T-cell (primary cell): ENCODE measurements at regions not wholly inside any gene's neighbourhood (a gene's known extent, or its start where the extent isn't known, plus 50 kb on each side); places are given as distances from the start of the nearest gene placed in this dataset.
A peak's percentile ranks its signal among the peaks of the same experiment; 100 is the strongest.

Experiments
- ATAC-seq, 4 experiments: fragments of 200-7000 bp in 3 of 4; fragments of 150-1000 bp in 1 of 4; cut with Tn5 transposase; replicated peaks in 1 of 4; 1 replicate in 3 of 4; 2 replicates in 1 of 4; pipeline ENCODE4 v1.10.0; 2021; ENCODE audit warnings: moderate library complexity in 3 of 4, mild to moderate bottlenecking in 2 of 4, moderate number of reproducible peaks in 1 of 4
- CTCF ChIA-PET, 2 donors: fragments of 300-600 bp; sonication (Branson Sonifier 250); formaldehyde crosslinking; loops; one replicate each; lab custom pipeline; 2022; ENCODE audit warnings: antibody characterized with exemption in 2 of 2; lab: Charles Lee
- POLR2A ChIA-PET, 2 donors: fragments of 300-600 bp; sonication (Branson Sonifier 250); formaldehyde crosslinking; loops; one replicate each; lab custom pipeline; 2022; ENCODE audit warnings: antibody characterized with exemption in 2 of 2; lab: Charles Lee
- DNase-seq, 35 experiments: peaks; one replicate each; pipeline versions ENCODE4 v3.0.0 to v3.0.0-alpha.2; 2013 to 2023
- H3K27ac ChIP-seq: one replicate; pipeline ENCODE4 v1.5.1; 2013; ENCODE audit warnings: low read length
- H3K27me3 ChIP-seq, 2 experiments: replicated peaks in 1 of 2; 1 replicate in 1 of 2; 2 replicates in 1 of 2; pipeline versions ENCODE4 v1.6.1 to v1.7.0; 2013; ENCODE audit warnings: low read length in 1 of 2, mixed read lengths in 1 of 2; ENCODE audit not compliant: control insufficient read depth in 2 of 2, insufficient read depth in 2 of 2; ENCODE audit errors: extremely low read depth in 1 of 2
- H3K36me3 ChIP-seq, 2 donors: 1 replicate in 1 of 2; 2 replicates in 1 of 2; pipeline versions ENCODE4 v1.6.1 to v1.7.0; 2013; ENCODE audit warnings: low read length in 1 of 2; ENCODE audit not compliant: control insufficient read depth in 2 of 2, insufficient read depth in 1 of 2; ENCODE audit errors: extremely low read depth in 1 of 2
- H3K4me1 ChIP-seq, 2 experiments: 1 replicate in 1 of 2; 2 replicates in 1 of 2; pipeline versions ENCODE4 v1.6.1 to v1.7.0; 2013; ENCODE audit warnings: low read length in 2 of 2, mixed read lengths in 1 of 2; ENCODE audit not compliant: insufficient read depth in 2 of 2, control insufficient read depth in 1 of 2; ENCODE audit errors: extremely low read depth in 1 of 2
- H3K4me3 ChIP-seq, 2 donors: 1 replicate in 1 of 2; 2 replicates in 1 of 2; pipeline versions ENCODE4 v1.5.1 to v1.7.0; 2013; ENCODE audit warnings: mild to moderate bottlenecking in 2 of 2, low read length in 1 of 2, moderate library complexity in 1 of 2; ENCODE audit not compliant: control insufficient read depth in 1 of 2; ENCODE audit errors: extremely low read depth in 1 of 2
- H3K9me3 ChIP-seq: 2 replicates; pipeline ENCODE4 v1.7.0; 2013
- H3K27ac Mint-ChIP-seq, 2 donors: one replicate each; pipeline ENCODE4 v1.8.0; 2020 to 2021; ENCODE audit warnings: mild to moderate bottlenecking in 2 of 2, mixed read lengths in 2 of 2
- H3K27me3 Mint-ChIP-seq, 2 donors: one replicate each; pipeline ENCODE4 v1.8.0; 2021 to 2022; ENCODE audit warnings: mixed read lengths in 2 of 2
- H3K36me3 Mint-ChIP-seq: one replicate; pipeline ENCODE4 v1.8.0; 2021; ENCODE audit warnings: mixed read lengths
- H3K4me1 Mint-ChIP-seq, 3 donors: one replicate each; pipeline ENCODE4 v1.8.0; 2020 to 2022; ENCODE audit warnings: mixed read lengths in 3 of 3, mild to moderate bottlenecking in 1 of 3
- H3K4me3 Mint-ChIP-seq, 3 donors: one replicate each; pipeline ENCODE4 v1.8.0; 2020 to 2022; ENCODE audit warnings: mild to moderate bottlenecking in 3 of 3, mixed read lengths in 3 of 3, moderate library complexity in 3 of 3
- H3K9me3 Mint-ChIP-seq, 3 donors: one replicate each; pipeline ENCODE4 v1.8.0; 2020 to 2022; ENCODE audit warnings: mixed read lengths in 3 of 3
- WGBS: methylation state at CpG from one replicate; pipeline ENCODE4 v1.1.5; 2013; ENCODE audit warnings: missing lambda C conversion rate; ENCODE audit not compliant: insufficient coverage; 5-methylcytosine and 5-hydroxymethylcytosine counted together

DNA sequence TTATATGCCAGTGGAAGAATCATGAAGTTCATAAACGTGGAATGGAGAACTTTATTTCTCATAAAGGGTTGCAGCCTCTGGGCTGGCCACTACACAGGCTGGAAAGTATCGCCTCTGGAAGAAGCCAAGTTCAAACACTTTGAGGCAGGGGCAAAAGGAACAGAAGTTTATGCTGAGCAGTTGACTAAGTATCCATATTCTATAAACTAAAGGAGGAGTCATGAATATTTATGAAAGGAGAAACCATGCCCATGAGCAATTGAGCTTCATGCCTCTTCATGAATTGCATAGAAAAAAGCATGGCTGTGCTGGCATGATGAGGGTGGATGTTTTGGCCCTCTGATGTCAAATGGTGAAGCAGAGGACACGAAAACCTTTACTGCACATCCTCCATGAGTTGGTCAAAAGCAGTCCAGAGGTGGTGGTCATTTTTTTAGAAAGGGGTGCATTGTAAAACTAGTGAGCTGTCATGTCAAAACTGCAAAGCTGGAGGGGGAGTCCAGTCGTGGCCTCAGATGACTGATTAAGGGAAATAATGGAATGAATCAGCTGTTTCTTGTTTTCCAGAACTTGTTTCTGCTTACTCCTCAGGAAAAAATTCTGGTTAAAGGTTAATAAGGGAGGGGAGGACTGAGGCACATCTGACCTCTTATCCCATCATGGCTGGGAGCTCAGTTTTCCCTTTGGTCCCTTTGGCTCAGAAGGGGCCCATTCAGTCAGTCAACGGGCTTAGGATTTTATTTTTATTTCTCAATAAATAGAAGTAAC is 276.7 kb downstream of the CHL1 start:
- Histone ChIP-seq H3K9me3 (no peaks in the 10 kb centered on the region), H3K36me3 (no peaks in the 10 kb centered on the region), H3K4me3 (no peak overlapping the region), H3K27me3 (no peaks in the 10 kb centered on the region), H3K27ac (no peak overlapping the region), H3K4me1 (no peaks in the 10 kb centered on the region)
- POLR2A ChIA-PET: no interaction called here
- no peaks in the 10 kb centered on the region for H3K27me3 Mint-ChIP-seq
- no peak overlapping the region for H3K27ac Mint-ChIP-seq
- no peaks in the 10 kb centered on the region for H3K36me3 Mint-ChIP-seq
- peaks cover 11 to 22% (median 15%) of the 10 kb centered on the region in 3 donors for H3K9me3 Mint-ChIP-seq
- H3K4me3 Mint-ChIP-seq: no peak overlapping the region
- DNase-seq: no peak
- ATAC-seq: no peak
- WGBS: 13% methylated on average over 1 of the region's 5 CpGs
- no peaks in the 10 kb centered on the region for H3K4me1 Mint-ChIP-seq
- CTCF ChIA-PET: no interaction called here

DNA sequence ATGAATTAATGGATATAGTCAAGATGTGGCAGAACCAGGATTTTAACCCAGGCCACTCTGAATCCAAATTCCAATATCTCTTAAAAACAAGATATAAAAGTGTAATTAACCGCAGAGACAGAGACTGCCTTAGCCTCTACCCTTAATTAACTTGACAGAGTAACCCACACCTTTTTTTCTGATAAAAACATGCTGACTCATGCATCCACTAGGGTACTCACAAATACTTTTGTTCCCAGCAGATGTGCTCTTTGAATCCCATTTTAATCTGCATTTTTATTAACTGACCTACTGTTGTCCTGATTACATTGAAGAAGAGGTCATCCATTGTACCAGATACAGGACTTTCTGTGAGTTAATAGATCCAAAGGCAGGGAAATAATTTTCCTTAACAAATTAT is 278.3 kb downstream of the CHL1 start:
- no peaks in the 10 kb centered on the region for H3K9me3 ChIP-seq
- H3K27me3 Mint-ChIP-seq: no peaks in the 10 kb centered on the region
- DNase-seq (no peak), ATAC-seq (no peak)
- ChIA-PET POLR2A (no interaction called here), CTCF (no interaction called here)
- H3K27ac ChIP-seq: no peak overlapping the region
- H3K4me3 ChIP-seq: no peak overlapping the region
- H3K4me1 ChIP-seq: no peaks in the 10 kb centered on the region
- H3K36me3 ChIP-seq: no peaks in the 10 kb centered on the region
- H3K27me3 ChIP-seq: no peaks in the 10 kb centered on the region
- H3K36me3 Mint-ChIP-seq: no peaks in the 10 kb centered on the region
- no peak overlapping the region for H3K27ac Mint-ChIP-seq
- peaks cover 13 to 27% (median 20%) of the 10 kb centered on the region in 3 donors for H3K9me3 Mint-ChIP-seq
- no peak overlapping the region for H3K4me3 Mint-ChIP-seq
- 100% methylated on average over 1 of the region's 1 CpG for WGBS
- H3K4me1 Mint-ChIP-seq: no peaks in the 10 kb centered on the region

DNA sequence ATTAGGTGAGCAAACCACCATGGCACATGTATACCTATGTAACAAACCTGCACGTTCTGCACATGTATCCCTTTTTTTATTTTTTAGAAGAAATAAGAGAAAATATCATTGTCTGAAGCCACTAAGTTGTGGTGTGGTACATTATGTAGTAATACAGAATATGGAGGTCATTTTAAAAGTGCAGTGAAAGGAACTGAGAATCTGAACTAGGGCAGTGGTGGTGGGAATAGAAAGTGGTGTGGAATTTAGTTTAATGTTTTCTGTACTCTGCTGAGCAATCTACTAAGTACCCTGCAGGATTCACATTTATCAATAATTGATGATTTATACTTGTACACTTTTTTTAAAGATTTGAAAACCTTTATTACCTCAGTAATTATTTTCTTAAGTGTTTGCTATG is 283.5 kb downstream of the CHL1 start:
- H3K4me3 Mint-ChIP-seq: no peak overlapping the region
- ATAC-seq: no peak
- H3K9me3 Mint-ChIP-seq: peaks cover 9 to 18% (median 14%) of the 10 kb centered on the region in 3 donors
- H3K36me3 Mint-ChIP-seq: no peaks in the 10 kb centered on the region
- CTCF ChIA-PET: no interaction called here
- WGBS: no CpG with 5 or more reads among the region's 1 CpG
- H3K4me3 ChIP-seq: no peak overlapping the region
- H3K27ac Mint-ChIP-seq: no peak overlapping the region
- no peaks in the 10 kb centered on the region for H3K27me3 ChIP-seq
- H3K4me1 ChIP-seq: no peaks in the 10 kb centered on the region
- H3K4me1 Mint-ChIP-seq: peaks cover 0 to 2% (median 0%) of the 10 kb centered on the region in 3 donors
- no peak overlapping the region for H3K27ac ChIP-seq
- no peaks in the 10 kb centered on the region for H3K9me3 ChIP-seq
- POLR2A ChIA-PET: no interaction called here
- no peak for DNase-seq
- no peaks in the 10 kb centered on the region for H3K36me3 ChIP-seq
- no peaks in the 10 kb centered on the region for H3K27me3 Mint-ChIP-seq

DNA sequence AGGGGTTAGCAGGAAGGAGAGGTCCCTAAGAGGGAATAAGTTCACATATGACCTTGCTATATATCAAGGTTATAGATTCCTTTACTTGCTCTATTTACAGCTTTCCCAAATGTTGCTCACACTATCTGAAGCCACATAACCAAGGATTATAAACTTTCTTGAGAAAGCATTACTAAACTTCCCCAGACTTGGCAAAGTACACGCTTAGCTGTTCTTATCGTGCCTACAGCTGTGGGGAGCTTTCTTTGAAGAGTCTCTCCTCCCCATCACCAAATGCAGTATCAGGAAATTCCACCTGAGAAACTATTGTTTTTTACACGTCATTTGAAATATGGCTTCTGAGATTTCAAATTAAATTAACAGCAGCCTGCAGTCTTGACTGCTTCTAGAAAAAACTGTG is 284.5 kb downstream of the CHL1 start:
- Mint-ChIP-seq H3K4me1 (peaks cover 0 to 2% (median 0%) of the 10 kb centered on the region in 3 donors), H3K27me3 (no peaks in the 10 kb centered on the region), H3K27ac (no peak overlapping the region), H3K9me3 (peaks cover 9 to 18% (median 14%) of the 10 kb centered on the region in 3 donors), H3K4me3 (no peak overlapping the region), H3K36me3 (no peaks in the 10 kb centered on the region)
- Histone ChIP-seq H3K36me3 (no peaks in the 10 kb centered on the region), H3K9me3 (no peaks in the 10 kb centered on the region), H3K4me1 (no peaks in the 10 kb centered on the region), H3K27me3 (no peaks in the 10 kb centered on the region), H3K27ac (no peak overlapping the region), H3K4me3 (no peak overlapping the region)
- WGBS: 83% methylated on average over 1 of the region's 3 CpGs
- no peak for DNase-seq
- ChIA-PET POLR2A (no interaction called here), CTCF (no interaction called here)
- no peak for ATAC-seq

DNA sequence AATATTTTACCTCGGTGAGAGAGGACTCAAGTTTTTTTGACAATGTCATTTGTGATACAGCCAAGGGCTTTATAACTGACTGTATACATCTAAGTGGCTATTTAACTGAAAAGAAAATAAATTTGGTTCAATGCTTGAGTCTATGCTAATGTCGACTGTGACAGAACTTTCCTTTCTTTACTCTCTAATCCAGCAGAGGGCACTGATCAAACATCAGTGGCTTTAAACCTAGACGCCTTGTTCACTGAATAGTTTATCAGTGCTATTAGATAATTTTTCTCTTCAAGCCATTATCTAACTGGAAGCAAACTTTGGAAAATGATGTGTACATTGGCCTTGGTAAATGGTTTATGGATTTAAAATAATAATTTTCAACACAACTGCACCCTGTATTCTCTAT is 285.1 kb downstream of the CHL1 start:
- Mint-ChIP-seq H3K27ac (no peak overlapping the region), H3K4me3 (no peak overlapping the region), H3K36me3 (no peaks in the 10 kb centered on the region), H3K9me3 (peaks cover 9 to 15% (median 14%) of the 10 kb centered on the region in 3 donors), H3K27me3 (no peaks in the 10 kb centered on the region), H3K4me1 (peaks cover 0 to 2% (median 0%) of the 10 kb centered on the region in 3 donors)
- POLR2A ChIA-PET: no interaction called here
- H3K4me3 ChIP-seq: no peak overlapping the region
- no peaks in the 10 kb centered on the region for H3K4me1 ChIP-seq
- WGBS: no CpG with 5 or more reads among the region's 3 CpGs
- no peaks in the 10 kb centered on the region for H3K9me3 ChIP-seq
- DNase-seq: no peak
- CTCF ChIA-PET: no interaction called here
- H3K36me3 ChIP-seq: no peaks in the 10 kb centered on the region
- no peak for ATAC-seq
- H3K27ac ChIP-seq: no peak overlapping the region
- no peaks in the 10 kb centered on the region for H3K27me3 ChIP-seq

DNA sequence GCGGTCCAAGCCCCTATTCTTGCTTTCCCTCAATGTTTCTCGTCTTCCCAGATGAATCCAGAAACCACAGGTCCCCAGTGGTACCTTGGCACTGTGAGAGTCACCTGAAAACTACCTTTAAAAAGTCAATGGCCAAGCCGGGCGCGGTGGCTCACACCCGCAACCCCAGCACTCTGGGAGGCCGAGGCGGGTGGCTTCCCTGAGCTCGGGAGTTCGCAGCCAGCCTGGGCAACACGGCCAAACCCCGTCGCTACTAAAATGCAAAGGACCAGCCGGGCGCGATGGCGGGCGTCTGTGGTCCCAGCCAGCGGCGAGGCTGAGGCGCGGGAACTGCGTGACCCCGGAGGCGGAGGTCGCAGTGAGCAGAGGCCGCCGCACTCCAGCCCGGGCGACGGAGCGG is 285.9 kb downstream of the CHL1 start:
- ATAC-seq: no peak
- ChIA-PET CTCF (no interaction called here), POLR2A (no interaction called here)
- peaks cover 9 to 14% (median 9%) of the 10 kb centered on the region in 3 donors for H3K9me3 Mint-ChIP-seq
- Histone ChIP-seq H3K27me3 (no peaks in the 10 kb centered on the region), H3K9me3 (no peaks in the 10 kb centered on the region), H3K36me3 (no peaks in the 10 kb centered on the region), H3K4me3 (no peak overlapping the region), H3K4me1 (no peaks in the 10 kb centered on the region), H3K27ac (no peak overlapping the region)
- no peaks in the 10 kb centered on the region for H3K27me3 Mint-ChIP-seq
- WGBS: 90% methylated on average over 13 of the region's 32 CpGs
- no peaks in the 10 kb centered on the region for H3K36me3 Mint-ChIP-seq
- peaks cover 0 to 2% (median 0%) of the 10 kb centered on the region in 3 donors for H3K4me1 Mint-ChIP-seq
- H3K27ac Mint-ChIP-seq: no peak overlapping the region
- H3K4me3 Mint-ChIP-seq: peak overlapping the region in 1 of 3 donors; percentile 25
- DNase-seq: no peak
